GM18507 (cell line): ENCODE measurements at regions not wholly inside any gene's neighbourhood (a gene's known extent, or its start where the extent isn't known, plus 50 kb on each side); places are given as distances from the start of the nearest gene placed in this dataset.

Experiments
- DNase-seq: peaks from one replicate; pipeline ENCODE4 v3.0.0; 2011; ENCODE audit warnings: low read depth; ENCODE audit not compliant: insufficient read length; ENCODE audit errors: extremely low spot score
- FAIRE-seq: peaks from 2 replicates; lab custom pipeline; 2011; peaks lifted over from hg19 to GRCh38; lab: Jason Lieb, UNC

DNA sequence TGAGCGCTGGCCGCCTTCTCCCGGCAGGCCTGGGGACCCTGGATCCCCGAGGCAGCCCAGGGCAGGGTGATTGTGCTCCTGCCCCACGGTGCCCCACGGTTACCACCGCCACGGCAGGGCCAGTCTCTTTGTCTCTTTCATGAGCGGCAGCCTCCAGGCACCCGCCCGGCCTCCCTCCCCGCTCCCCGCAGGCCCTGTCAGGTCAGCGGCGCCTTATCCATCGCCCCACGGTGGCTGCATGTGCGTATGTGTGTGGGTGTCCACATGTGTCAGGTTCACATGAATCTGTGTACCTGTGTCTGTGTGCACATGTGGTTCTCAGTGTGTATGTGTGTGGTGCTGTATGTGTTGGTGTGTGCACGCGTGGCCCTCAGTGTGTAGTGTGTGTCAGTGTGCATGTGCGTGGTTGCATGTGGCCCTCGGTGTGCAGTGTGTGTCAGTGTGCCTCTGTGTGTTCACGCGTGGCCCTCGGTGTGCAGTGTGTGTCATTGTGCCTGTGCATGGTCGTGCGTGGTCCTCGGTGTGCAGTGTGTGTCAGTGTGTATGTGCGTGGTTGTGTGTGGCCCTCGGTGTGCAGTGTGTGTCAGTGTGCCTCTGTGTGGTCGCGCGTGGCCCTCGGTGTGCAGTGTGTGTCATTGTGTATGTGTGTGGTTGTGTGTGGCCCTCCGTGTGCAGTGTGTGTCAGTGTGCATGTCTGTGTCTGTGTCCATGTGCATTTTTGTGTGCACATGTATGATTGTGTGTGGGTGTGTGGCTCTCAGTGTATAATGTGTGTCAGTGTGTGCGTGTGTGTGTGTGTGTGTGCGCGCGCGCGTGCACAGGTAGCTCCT lies 239.2 kb upstream of the GSE1 start:
- DNase-seq (no peak), FAIRE-seq (no peak)

DNA sequence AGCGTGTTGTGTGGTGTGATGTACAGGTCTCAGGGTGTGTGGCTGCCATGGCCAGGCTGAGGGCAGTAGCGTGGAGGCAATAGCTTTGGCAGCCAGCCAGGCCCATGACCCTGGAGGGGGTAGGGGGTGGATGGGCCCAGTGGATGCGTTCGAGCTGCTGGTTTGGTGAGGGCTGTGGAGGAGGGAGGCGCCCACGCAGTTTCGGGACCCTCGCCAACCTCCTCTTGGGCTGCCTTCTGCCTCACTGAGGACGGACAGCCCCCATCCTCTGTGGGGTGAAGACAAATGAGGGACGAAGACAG lies 238.6 kb upstream of the GSE1 start:
- FAIRE-seq (no peak), DNase-seq (no peak)

DNA sequence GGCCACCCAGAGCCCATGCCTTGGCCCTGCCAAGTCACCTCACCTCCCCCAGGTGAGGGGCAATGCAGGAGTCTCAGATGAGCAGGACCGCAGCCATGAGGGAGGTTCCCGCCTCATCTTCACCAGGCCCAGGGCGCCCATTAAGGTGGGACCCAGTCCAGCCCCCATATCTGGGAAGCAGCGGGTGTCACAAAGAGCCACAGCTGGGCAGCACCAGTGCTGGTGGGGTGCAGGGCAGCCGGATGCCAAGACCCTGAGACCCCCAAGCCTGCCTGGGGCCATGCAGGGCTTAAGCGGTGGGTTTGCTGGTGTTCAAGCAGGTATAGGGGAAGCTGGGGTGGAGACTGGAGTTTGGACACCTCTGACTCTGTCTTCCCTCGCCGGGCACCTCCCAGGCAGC lies 237.8 kb upstream of the GSE1 start:
- no peak for DNase-seq
- no peak for FAIRE-seq

DNA sequence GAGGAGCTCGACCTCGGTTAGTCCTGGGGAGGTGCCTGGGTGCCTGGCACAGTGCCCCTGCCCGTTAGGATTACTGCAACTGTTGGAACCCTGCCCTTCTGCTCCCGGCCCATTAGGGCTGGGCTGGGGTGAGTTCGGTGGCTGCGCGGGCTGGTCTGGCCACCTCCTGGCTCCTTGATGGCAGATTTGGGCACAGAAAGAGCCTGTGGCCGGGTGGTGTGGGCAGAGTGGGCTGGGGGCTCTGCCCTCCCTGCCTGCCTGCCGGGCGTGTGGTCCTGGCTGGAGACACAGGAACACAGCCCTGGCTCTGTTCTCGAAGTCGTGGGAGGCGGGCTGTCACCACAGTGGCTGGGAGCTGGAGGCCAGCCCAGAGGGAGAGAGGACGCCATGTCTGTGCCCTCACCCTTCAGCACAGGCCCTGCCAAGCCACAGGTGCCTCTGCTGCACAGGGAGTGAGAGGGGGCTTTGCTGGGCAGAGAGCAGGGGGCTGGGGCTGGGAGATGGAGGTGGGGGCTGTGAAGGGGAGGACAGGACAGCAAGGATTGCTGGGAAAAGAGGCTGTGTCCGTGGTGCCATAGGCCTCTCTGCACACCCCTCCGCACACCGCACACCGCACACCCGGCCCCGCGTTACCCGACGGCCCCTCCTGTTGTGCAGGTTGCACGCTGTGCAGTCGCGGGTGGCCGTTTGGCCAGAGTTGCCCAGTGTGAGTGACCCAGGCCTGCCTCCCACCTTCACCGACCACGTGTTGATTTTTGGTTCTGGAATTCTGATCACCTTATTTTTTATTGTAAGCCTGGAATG lies 236.6 kb upstream of the GSE1 start:
- no peak for FAIRE-seq
- DNase-seq = no peak

DNA sequence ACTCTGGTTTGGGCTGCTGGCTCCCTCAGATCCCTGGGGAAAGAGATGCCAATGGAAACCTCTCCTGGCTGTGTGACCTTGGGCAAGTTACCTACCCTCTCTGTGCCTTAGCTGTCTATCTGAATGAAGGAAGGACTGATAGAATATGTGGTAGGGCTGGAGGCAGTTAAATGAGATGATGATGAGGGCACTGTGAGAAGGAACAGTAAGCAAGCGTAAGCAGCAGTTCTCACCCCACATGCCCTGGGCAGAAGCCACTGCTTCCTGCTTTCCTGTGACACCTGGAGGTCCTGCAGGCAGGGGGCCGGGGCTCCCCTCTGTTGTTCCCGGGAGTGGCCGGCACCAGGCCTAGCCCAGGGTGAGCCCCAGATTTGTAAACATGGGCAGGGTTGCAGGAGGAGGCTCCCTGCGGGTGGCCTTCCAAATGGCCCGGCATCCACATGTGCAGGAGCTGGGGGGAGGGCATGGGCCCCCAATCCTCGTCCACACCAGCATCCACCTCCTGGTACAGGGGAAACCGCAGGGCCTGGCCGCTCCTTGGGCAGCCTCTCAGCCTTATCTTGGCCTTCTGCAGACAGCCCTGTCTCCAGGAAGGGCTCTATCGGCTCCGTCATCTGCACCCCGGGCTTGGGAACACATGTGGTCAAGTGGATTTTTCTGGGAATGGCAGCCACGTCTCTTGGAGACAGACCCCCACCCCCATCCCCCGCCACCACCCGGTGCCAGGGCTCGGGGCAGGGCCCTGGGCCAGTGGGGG lies 235.6 kb upstream of the GSE1 start:
- DNase-seq (no peak), FAIRE-seq (no peak)

DNA sequence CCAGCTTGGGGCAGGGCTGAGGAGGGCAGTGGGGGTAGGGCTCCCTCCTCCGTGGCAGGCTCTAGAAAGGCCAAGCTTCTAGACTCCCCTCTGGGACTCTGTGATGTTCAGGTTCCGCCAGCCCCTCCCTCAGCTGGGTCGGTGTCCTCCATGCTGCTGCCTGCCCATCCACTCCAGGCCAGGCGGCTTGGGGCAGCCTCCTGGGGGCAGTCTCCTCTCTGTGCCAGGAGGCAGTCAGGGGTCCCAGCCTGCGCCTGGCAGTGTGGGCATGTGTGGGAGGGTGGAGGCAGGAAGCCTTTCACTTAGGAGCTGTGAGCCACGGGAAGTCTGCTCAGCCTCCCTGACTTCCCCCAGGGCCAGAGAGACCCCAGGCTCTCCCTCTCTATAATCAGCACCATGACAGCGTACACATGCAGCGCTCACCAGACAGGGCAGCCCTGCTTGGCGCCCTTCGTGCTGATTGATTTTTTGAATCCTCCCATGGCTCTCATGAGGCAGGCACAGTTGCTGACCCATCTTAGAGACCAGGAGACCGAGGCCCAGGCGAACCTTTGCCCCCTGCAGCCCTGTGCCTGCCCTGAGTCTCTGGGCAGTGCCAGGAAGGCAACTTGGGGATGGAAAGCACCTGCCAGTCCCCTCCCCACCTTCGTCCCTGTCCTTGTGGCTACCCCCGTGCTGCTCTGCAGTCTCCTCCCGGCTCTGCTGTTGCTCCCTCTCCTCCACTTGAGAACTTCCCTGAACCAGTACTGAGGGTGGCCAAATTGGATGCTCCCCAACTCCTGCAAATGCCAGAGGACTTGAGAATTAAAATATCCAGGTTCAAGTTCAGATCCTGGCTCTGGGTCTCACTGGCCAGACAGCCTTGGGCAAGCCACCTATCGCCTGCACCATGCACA lies 234.7 kb upstream of the GSE1 start:
- DNase-seq (no peak), FAIRE-seq (no peak)

DNA sequence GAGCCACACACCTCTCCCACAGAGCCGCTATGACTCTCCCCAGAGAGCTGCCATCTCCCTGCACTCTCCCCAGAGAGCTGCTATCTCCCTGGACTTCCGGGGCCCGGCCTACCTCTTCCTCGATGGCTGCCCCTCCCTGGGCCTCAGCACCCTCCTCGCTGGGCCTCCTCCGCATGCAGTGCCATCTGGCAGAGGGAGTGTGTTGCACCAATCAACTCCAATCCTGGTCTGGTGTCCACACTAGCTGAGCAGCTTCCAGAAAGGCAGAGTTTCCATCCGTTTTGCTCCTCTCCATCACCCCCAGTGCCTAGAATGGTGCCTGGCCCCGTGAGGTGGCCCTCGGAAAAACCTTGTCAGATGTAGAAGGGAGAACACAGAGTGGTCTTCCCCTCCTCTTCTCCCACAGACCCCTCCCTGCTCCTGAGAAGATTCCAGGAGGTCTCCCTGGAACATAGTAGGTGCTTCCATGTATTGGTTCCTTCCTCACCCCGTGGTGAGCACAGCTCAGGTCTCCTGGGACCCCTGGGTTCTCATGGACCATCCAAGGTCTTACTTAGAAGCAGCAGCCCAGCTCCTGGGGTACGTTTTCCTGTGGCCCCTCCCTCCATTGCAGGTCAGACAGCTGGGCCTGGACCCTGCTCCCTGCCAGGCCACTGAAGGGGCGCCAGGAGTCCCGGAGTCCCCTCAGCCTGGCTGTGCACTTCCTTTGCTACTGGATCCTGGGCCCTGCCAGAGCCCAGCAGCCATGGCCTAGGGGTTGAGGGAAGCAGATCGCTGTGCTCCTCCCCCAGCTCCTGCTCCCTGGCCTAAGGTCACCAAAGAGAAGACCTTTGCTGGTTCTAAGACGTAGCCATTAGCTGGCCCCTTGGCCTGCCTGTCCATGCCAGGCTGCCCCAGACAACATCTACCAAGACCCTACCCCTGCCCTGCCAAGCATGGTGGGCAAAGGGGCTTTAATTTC lies 233.8 kb upstream of the GSE1 start:
- DNase-seq (no peak), FAIRE-seq (no peak)

DNA sequence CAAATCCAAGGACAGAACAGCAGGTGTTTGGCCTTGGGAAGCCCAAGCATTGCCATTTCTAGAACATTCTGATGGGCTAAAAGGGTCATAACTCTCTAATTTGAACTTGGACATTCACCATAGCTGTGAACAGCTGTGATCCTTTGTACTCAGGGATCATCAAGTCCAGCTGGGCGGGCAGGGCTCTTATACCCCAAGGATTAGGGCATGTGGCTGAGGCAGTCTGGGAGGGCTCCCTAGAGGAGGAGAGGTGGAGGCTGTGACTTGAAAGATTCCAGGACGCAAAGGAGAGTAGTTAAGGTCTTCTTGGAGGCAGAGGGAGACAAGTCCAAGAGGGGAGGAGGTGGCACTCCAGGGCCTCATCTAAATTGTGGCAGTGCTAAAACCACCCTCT lies 233.1 kb upstream of the GSE1 start:
- DNase-seq (no peak), FAIRE-seq (no peak)

DNA sequence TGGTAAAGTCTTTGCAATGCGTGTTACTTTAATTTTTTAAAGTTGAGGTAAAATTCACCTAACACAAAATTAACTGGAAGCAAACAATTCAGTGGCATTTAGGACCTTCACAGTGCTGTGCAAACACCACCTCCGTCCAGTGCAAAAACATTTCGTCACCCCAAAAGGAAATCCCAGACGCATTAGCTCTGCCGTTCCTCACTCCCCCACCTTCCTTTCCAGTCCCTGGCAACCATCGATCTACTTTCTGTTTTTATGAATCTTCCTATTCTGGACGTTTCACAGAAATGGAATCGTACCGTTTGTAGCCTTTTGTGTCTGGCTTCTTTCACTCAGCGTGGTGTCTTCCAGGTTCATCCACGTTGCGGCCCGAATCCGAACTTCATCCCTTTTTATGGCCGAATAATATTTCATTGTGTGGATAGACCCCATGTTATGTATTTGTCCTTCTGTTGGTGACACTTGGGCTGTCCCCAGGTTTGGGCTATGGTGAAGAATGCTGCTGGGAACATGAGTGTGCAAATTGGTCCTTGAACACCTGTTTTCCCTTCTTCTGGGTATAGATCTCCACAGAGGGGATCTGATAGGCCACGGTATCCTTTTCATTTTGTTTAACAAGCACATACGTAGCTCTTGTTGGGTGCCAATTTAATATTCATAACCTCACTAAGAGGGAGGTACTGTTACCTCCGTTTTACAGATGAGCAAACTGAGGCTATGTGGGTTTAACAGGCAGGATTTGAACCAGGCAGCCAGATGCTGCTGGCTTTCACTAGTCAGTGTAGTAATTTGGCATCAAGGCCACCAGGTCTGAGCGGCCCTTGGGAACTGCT lies 232.0 kb upstream of the GSE1 start:
- no peak for FAIRE-seq
- no peak for DNase-seq

DNA sequence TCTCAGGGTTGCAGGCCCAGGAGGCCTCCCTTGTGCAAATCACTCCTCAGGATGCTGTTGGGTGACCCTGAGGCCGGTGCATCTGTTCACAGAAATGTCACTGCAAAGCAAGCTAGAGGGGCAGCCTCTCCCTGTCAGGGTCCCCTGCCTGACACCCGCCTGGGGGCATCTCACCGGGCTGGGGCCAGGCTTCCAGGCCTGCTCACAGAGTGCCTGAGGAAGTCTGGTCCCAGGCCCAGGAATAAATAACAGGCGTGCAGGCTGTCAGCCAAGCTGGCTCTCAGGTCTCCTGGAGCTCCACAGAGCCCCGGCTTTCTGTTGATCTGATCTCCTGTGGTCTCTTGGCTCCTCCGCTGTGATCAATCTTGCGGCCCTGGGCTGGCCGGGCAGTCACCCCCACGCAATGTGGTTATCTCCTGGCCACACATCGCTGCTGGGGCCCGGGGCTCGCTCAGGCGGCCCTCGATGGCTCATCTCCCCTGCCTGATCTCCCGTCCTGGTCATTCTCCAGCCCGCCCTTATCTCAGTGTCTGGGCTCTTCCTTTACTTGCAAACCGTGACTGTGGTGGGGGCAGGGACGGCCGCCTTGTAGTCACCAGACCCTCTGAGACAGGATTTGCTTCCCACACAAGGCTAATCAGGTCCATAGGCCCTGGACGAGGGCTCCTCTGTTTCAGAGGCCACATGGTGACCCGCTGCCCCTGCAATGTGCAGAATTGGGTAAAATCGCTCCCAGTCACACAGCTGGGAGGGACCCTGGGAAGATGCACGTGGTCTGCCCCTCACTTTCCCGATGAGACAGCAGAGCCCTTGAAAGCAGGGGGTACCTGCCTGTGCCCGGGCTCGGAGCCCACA lies 231.2 kb upstream of the GSE1 start:
- FAIRE-seq = no peak
- no peak for DNase-seq

DNA sequence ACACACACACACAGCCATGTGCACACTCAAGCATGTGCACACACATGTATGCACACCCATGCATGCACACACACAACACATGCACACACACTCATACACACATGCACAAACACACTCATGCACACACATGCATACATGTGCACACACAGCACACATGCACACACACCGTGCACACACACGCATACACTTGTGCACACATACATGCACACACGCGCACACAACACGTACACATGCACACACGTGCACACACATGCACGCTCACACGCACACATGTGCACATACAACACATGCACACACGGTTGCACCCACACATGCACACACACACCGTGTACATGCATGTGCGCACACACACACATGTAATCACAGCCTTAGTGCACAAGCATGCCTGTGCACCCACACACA lies 230.4 kb upstream of the GSE1 start:
- FAIRE-seq (no peak), DNase-seq (no peak)

DNA sequence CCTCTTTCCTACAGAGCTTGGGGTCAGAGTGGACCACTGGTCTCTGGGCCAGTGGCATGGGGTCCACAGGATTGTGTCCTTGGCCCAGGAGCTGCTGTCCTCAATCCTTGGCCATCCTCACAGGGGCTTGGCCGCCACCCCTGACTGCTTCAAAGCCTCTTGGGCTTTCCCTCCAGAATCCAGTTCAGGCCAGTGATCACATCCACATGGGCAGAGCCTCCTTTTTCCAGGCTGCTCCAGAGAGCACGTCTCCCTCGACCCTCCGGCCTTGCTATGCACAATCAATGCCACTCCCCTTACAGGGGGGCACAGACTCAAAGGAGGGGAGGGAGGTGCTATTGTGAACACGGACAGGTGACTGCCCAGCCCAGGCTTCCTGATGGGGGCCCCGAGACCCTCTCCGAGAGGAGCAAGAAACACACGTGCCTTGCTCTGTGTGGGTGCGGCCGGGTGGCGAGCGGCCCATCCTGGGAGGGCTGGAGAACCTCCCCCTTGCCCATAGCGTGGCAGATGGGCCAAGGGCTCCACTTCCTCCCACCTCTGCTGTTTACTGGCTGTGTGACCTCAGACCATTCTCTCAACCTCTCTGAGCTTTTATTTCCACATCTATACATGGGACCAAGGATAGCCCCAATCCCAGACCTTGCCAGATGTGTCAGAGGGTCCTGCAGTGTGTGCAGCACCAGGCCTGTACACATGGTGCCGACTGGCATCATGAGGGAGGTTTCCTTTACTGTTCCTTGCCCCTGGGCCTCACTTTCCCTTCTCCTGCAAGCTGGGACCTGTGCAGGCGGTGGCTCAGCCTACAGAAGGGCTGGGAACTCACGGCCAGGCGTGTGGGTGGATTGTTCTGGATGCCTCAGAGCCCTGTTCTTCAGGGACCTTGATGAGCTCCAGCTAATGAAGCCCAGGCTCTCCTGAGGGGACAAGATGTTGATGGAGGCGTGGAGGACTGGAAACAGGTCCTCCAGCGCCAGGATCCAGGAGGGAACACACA lies 229.0 kb upstream of the GSE1 start:
- DNase-seq (no peak), FAIRE-seq (no peak)

DNA sequence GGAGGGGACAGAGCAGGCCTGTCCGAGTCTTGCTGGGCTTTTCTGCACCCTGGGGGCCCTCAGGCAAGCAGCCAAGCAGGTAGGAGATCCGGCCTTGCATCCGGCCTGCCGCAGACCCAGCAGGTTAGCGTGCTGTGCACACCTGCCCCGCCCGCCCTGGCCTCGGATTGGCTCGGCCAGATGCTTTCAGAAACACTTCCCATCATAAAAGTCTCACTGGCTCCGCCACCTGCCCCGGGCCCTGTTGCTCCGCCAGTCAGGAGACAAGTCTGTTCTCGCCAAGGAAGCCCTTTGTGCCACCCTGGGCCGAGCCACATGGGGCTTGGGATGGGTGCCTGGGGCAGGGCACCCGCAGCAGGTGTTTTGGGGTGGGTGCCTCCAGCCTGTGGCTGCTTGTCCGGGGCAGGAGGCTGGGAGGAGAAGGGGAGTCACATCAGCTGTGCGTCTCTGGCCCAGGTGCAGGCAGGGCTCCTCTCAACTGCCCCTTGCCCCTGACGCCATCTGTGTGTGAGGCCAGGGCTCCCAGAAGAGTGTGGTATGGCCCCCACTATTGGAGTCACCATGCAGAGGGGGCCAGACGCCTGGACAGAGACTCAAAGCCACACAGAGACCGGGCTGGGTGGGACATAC lies 228.2 kb upstream of the GSE1 start:
- no peak for FAIRE-seq
- no peak for DNase-seq

DNA sequence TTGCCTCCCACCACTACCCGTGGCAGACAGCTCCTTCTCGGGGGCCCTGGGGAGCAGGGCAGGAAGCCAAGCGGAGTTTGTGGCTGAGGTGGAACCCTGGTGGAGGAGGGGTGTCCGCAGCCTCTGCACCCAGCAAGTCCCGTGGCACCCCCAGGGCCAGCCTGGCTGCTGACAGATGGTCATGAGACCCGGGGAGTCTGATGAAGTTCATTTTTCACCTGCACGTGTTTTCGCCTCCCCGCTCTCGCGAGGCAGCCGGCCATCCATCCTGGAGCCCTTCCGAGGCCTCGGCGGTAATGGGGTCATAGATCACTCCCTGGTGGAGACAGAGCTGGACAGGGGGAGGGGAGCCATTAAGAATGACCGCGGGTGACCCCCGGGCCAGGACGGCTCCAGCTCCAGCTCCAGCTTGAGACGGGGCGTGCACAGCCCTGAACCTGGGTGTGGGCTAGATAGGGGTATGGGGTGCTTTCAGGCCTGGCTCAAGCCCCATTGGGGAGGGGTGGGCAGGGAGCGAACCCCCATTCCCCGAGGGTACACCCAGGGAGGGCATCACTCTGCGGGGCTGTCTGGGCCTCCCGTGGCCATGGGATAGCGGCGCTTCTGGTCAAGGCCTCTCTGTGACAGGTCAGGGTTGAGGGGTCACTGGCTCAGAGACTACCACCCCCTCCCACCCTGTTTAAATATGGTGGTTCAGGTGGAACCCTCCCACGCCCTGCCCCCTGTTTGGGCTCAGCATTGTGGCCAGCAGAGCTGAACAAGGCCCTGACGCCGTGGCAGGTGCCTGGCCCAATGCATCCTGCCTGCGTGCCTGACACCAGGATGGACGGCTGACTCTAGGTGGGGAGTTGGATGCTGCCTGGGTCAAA lies 227.4 kb upstream of the GSE1 start:
- no peak for FAIRE-seq
- DNase-seq = no peak
